Suprapubic skin (tissue), 4 donors: ENCODE measurements at regions not wholly inside any gene's neighbourhood (a gene's known extent, or its start where the extent isn't known, plus 50 kb on each side); places are given as distances from the start of the nearest gene placed in this dataset.
A peak's percentile ranks its signal among the peaks of the same experiment; 100 is the strongest.

Experiments used
- DNase-seq, 2 donors: peaks; one replicate each; pipeline ENCODE4 v3.0.0-alpha.2; 2019; ENCODE audit warnings: low spot score in 2 of 2
- H3K27ac ChIP-seq: fragments of 200-600 bp; sonication (generic); one replicate; pipeline ENCODE4 v1.5.1; 2019
- H3K27me3 ChIP-seq: fragments of 200-600 bp; sonication (generic); one replicate; pipeline ENCODE4 v1.5.1; 2019
- H3K36me3 ChIP-seq: fragments of 200-600 bp; sonication (generic); one replicate; pipeline ENCODE4 v1.5.1; 2019
- H3K4me1 ChIP-seq: fragments of 200-600 bp; sonication (generic); one replicate; pipeline ENCODE4 v1.5.1; 2019
- H3K4me3 ChIP-seq: fragments of 200-600 bp; sonication (generic); one replicate; pipeline ENCODE4 v1.5.1; 2019; ENCODE audit warnings: mild to moderate bottlenecking
- H3K9me3 ChIP-seq: fragments of 200-600 bp; sonication (generic); one replicate; pipeline ENCODE4 v1.5.1; 2019
- CTCF ChIP-seq, 2 donors: fragments of 200-600 bp in 1 of 2; fragments of 450-650 bp in 1 of 2; sonication (generic) in 1 of 2; IDR thresholded peaks; one replicate each; pipeline ENCODE4 v1.5.1; 2016 to 2019; ENCODE audit warnings: antibody characterized with exemption in 2 of 2, mild to moderate bottlenecking in 1 of 2, moderate library complexity in 1 of 2
- EP300 ChIP-seq: sonication (generic); formaldehyde crosslinking; IDR thresholded peaks from one replicate; pipeline ENCODE4 v1.6.1; 2017; ENCODE audit warnings: antibody characterized with exemption
- POLR2A ChIP-seq, 2 donors: fragments of 450-650 bp; IDR thresholded peaks; one replicate each; pipeline ENCODE4 v1.6.1; 2017; ENCODE audit warnings: antibody characterized with exemption in 2 of 2, mild to moderate bottlenecking in 2 of 2, moderate library complexity in 2 of 2
- POLR2AphosphoS5 ChIP-seq, 3 donors: sonication (generic); formaldehyde crosslinking; IDR thresholded peaks; one replicate each; pipeline ENCODE4 v1.6.1; 2017; ENCODE audit warnings: antibody characterized with exemption in 3 of 3
- WGBS: methylation state at CpG from one replicate; pipeline ENCODE4 v1.1.5; 2018; 5-methylcytosine and 5-hydroxymethylcytosine counted together

GRCh38 chrY:7440796-7441530 lies 529.4 kb upstream of the AMELY start:
- no peaks in the 10 kb centered on the region for H3K9me3 ChIP-seq
- no peak for TF ChIP-seq POLR2A (IDR thresholded peaks at IDR 0.05)
- no peak for TF ChIP-seq POLR2AphosphoS5 (IDR thresholded peaks at IDR 0.05)
- no peak for TF ChIP-seq EP300
- no peak for TF ChIP-seq CTCF (IDR thresholded peaks at IDR 0.05)
- H3K4me1 ChIP-seq: no peaks in the 10 kb centered on the region
- no peaks in the 10 kb centered on the region for H3K27me3 ChIP-seq
- no peak overlapping the region for H3K4me3 ChIP-seq
- no CpG with 5 or more reads among the region's 4 CpGs for WGBS
- no peaks in the 10 kb centered on the region for H3K36me3 ChIP-seq
- no peak for DNase-seq
- no peak overlapping the region for H3K27ac ChIP-seq

GRCh38 chrY:7437086-7437485 lies 525.5 kb upstream of the AMELY start:
- no peak overlapping the region for H3K4me3 ChIP-seq
- TF ChIP-seq POLR2AphosphoS5 (IDR thresholded peaks at IDR 0.05) (no peak), EP300 (no peak), POLR2A (IDR thresholded peaks at IDR 0.05) (no peak), CTCF (IDR thresholded peaks at IDR 0.05) (no peak)
- H3K36me3 ChIP-seq: no peaks in the 10 kb centered on the region
- no peak overlapping the region for H3K27ac ChIP-seq
- no peak for DNase-seq
- H3K4me1 ChIP-seq: no peaks in the 10 kb centered on the region
- no peaks in the 10 kb centered on the region for H3K27me3 ChIP-seq
- no peaks in the 10 kb centered on the region for H3K9me3 ChIP-seq
- no CpG with 5 or more reads among the region's 1 CpG for WGBS

DNA sequence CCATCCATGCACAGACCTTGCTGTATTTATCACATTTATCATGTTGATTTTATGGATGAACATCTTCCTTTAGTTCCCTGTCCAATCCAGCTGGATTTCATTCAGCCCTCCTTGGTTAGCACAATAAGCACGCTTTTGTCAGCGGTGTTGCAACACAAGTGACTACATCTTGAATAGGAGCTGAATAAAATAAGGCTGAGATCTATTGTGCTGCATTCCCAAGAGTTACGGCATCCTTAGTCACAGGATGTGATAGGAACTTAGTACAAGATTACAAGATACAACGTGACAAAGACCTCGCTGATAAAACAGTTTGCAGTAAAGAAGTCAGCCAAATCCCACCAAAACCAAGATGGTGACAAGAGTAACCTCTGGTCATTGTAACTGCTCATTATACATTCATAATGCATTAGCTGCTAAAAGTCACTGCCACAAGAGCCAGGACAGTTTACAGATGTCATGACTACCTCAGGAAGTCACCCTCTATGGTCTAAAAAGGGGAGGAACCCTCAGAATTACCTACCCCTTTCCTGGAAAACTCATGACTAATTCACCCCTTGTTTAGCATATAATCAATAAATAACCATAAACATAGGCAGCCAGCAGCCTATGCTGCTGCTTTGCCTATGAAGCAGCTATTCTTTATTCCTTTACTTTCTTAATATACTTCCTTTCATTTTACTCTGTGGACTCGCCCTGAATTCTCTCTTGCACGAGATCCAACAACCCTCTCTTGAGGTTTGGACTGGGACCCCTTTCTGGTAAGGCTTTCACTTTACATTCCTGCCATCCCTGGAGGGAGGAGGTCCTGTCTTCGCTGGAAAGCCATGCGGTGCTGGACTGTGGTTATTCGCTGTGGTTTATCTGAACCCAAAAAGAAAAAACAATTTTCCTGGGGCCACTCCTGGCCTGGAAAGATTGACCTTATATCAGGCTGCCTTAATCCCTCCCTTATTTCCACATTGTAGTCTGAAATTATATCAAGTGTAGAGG lies 522.6 kb upstream of the AMELY start:
- Histone ChIP-seq H3K4me3 (no peak overlapping the region), H3K36me3 (no peaks in the 10 kb centered on the region), H3K4me1 (no peaks in the 10 kb centered on the region), H3K9me3 (no peaks in the 10 kb centered on the region), H3K27ac (no peak overlapping the region), H3K27me3 (no peaks in the 10 kb centered on the region)
- no CpG with 5 or more reads among the region's 10 CpGs for WGBS
- DNase-seq: no peak
- no peak for TF ChIP-seq CTCF (IDR thresholded peaks at IDR 0.05)
- TF ChIP-seq POLR2AphosphoS5 (IDR thresholded peaks at IDR 0.05): peak in 1 of 3 donors; percentile 32

- Histone ChIP-seq H3K9me3 (no peaks in the 10 kb centered on the region), H3K4me3 (no peak overlapping the region), H3K4me1 (no peaks in the 10 kb centered on the region), H3K27me3 (no peaks in the 10 kb centered on the region), H3K27ac (no peak overlapping the region), H3K36me3 (no peaks in the 10 kb centered on the region)
- TF ChIP-seq POLR2A (IDR thresholded peaks at IDR 0.05): no peak
- TF ChIP-seq CTCF (IDR thresholded peaks at IDR 0.05): no peak
- no peak for TF ChIP-seq POLR2AphosphoS5 (IDR thresholded peaks at IDR 0.05)
- no peak for TF ChIP-seq EP300
- no peak for DNase-seq
- no CpG with 5 or more reads among the region's 3 CpGs for whole genome bisulfite sequencing
Measured at GRCh38 chrY:7419165-7419564, 507.6 kb upstream of the AMELY start.

DNA sequence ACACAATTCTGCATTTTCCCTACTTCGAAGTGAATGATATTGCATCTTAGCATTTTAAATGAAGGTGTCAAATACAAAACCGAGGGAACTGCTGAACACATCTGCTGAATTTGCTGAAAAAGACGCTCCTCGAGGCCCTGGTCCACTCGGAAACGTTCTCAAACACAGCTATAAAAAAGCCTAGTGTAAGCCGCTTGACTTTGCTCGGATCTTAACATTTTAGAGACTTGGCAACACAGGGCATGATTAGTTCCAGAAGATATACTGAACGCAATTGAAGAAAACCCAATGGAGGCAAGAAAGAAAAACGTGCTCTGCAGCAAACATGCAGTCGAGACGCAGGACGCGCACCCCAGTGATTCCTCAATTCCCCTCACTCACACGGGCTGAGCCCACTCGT lies 506.4 kb upstream of the AMELY start:
- no peaks in the 10 kb centered on the region for H3K27me3 ChIP-seq
- H3K9me3 ChIP-seq: no peaks in the 10 kb centered on the region
- DNase-seq: no peak
- TF ChIP-seq CTCF (IDR thresholded peaks at IDR 0.05) (no peak), POLR2A (IDR thresholded peaks at IDR 0.05) (no peak), EP300 (no peak), POLR2AphosphoS5 (IDR thresholded peaks at IDR 0.05) (no peak)
- no peak overlapping the region for H3K27ac ChIP-seq
- H3K36me3 ChIP-seq: no peaks in the 10 kb centered on the region
- no peaks in the 10 kb centered on the region for H3K4me1 ChIP-seq
- WGBS: no CpG with 5 or more reads among the region's 16 CpGs
- no peak overlapping the region for H3K4me3 ChIP-seq
